ENCODE measurements at regions not wholly inside any gene's neighbourhood (a gene's known extent, or its start where the extent isn't known, plus 50 kb on each side); places are given as distances from the start of the nearest gene placed in this dataset.

DNA sequence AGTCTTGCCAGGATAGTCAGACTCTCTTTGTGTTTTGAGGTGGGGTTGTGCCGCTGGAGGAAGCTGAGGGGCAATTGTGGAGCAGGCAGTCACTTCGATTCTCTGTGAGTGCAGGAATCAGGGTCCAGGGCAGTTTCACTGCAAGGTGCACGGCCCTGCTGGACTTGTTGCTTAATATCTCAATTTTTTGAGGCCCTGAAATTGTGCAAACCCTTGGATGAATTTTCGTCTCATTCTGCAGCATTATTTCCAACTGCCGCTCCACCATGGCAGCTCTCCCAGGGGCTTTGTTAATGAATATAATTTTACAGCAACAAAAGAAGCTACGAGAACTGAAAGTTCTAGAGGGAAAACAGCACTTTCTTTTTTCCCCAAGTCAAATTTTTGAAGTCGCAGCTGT, 531.9 kb downstream of the QKI start:
- Histone ChIP-seq H3K4me3 (peak overlapping the region; percentile 7 to 38 (median 10)), H3K36me3 (no peaks in the 10 kb centered on the region), H3K9me3 (no peaks in the 10 kb centered on the region), H3K4me1 (peaks cover 0 to 62% (median 15%) of the 10 kb centered on the region in 4 donors), H3K27ac (peak overlapping the region; percentile 50 to 89 (median 78)), H3K27me3 (no peaks in the 10 kb centered on the region)
- WGBS, 2 donors, result 40% methylated on average over 7 of the region's 7 CpGs
- DNase-seq (ENCODE audit: low spot score in 2 of 2), result peak in 1 of 2 donors; percentile 56
- TF ChIP-seq POLR2A (IDR thresholded peaks at IDR 0.05) (peak in 1 of 2 donors; percentile 21), EP300 (IDR thresholded peaks at IDR 0.05) (peak in 1 of 2 donors; percentile 62)
- TF ChIP-seq, protein P1, sequence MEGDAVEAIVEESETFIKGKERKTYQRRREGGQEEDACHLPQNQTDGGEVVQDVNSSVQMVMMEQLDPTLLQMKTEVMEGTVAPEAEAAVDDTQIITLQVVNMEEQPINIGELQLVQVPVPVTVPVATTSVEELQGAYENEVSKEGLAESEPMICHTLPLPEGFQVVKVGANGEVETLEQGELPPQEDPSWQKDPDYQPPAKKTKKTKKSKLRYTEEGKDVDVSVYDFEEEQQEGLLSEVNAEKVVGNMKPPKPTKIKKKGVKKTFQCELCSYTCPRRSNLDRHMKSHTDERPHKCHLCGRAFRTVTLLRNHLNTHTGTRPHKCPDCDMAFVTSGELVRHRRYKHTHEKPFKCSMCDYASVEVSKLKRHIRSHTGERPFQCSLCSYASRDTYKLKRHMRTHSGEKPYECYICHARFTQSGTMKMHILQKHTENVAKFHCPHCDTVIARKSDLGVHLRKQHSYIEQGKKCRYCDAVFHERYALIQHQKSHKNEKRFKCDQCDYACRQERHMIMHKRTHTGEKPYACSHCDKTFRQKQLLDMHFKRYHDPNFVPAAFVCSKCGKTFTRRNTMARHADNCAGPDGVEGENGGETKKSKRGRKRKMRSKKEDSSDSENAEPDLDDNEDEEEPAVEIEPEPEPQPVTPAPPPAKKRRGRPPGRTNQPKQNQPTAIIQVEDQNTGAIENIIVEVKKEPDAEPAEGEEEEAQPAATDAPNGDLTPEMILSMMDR (IDR thresholded peaks at IDR 0.05), result no peak

DNA sequence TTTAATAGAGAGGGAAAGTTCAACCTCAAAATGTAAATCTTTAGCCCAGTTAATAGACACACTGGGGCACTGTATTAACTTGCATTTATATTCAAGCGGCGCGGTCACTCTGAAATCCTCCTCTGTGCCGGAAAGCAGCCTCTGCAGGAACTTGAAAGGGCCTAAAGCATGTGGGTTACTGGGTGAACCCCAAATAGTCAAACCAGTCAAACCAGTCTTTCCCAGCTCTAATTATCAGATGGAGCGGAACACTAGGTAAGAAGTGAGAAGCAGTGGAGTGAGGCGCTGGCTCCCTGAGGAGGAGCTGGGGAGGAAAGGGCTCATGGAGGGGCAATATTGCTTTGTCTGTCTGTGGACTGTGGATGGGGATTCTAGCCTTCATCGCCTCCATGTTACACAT, 531.3 kb downstream of the QKI start:
- Histone ChIP-seq H3K36me3 (no peaks in the 10 kb centered on the region), H3K9me3 (no peaks in the 10 kb centered on the region), H3K27me3 (no peaks in the 10 kb centered on the region), H3K27ac (peak overlapping the region; percentile 50 to 89 (median 78)), H3K4me1 (peaks cover 0 to 68% (median 19%) of the 10 kb centered on the region in 4 donors), H3K4me3 (peak overlapping the region in 2 of 4 donors; percentile 8 to 38)
- TF ChIP-seq POLR2A (IDR thresholded peaks at IDR 0.05) (no peak), EP300 (IDR thresholded peaks at IDR 0.05) (no peak)
- TF ChIP-seq, protein P1 (IDR thresholded peaks at IDR 0.05), result no peak
- 61 to 69% methylated on average over 7 of the region's 7 CpGs for WGBS, 2 donors
- no peak for DNase-seq (ENCODE audit: low spot score in 2 of 2)

DNA sequence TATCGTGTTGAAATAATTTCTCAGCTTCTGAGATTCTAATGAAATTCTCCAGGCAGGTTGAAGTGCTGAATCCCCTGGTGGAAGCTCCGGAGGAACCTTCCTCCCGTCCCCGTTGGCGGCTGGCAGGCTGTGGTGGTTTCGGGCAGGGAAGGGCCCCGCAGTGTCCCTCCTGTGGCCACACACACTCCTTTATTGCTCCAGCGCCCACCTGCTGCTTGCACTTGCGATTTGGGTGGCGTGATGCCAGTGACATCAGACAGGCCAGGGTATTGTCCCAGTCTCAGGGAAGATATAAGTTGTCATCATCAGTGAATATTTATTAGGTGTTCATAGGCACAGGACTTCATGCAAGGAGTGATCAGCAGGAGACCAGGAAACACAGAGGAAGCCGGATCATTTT, 530.4 kb downstream of the QKI start:
- peaks cover 0 to 69% (median 20%) of the 10 kb centered on the region in 4 donors for H3K4me1 ChIP-seq
- H3K27me3 ChIP-seq, result no peaks in the 10 kb centered on the region
- peak overlapping the region; percentile 31 to 89 (median 78) for H3K27ac ChIP-seq
- TF ChIP-seq EP300 (IDR thresholded peaks at IDR 0.05), result no peak
- TF ChIP-seq, protein P1 (IDR thresholded peaks at IDR 0.05), result peak in 1 of 5 experiments; percentile 13
- H3K9me3 ChIP-seq, result no peaks in the 10 kb centered on the region
- no peak for DNase-seq (ENCODE audit: low spot score in 2 of 2)
- WGBS, 2 donors, result 50 to 64% methylated on average over 11 of the region's 11 CpGs
- H3K36me3 ChIP-seq, result no peaks in the 10 kb centered on the region
- H3K4me3 ChIP-seq, result no peak overlapping the region

DNA sequence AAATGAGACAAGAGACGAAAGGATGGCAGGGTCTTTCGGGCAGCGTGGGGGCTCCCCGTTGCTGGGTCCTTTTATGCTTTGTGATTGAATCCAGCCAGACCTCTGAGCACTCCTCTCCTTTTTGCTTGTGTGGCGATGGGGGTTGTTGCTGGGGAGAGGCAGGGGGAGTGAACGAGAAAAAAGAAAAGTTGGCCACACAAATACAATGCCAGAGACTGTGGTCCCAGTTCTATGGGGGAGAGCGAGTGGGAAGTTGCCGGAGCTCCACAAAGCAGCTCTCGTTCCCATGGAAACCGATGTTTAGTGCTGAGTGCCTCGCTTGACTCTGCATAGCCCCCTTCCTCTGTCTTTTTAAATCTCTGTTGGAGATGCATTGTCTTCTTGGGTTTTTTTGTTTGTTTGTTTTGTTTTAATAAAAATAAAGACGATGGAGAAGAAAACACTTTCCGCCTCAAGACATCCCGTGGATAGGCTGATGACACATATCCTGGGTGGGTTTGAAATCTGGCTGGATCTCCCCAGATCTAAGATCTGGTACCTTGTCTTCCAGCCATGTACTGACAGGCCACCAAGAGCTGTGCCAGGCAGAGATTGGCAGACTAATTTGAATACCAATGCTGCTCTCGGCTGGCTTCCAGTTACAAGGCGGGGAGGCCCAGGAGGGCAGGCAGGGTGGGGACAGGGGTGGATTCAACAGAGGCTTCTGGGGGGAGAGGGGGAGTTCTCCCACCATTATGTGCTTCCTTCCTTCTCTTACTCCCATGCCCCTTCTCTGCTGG, 529.3 kb downstream of the QKI start:
- Histone ChIP-seq H3K9me3 (no peaks in the 10 kb centered on the region), H3K4me3 (peak overlapping the region in 3 of 4 donors; percentile 12 to 38 (median 15)), H3K27me3 (no peaks in the 10 kb centered on the region), H3K4me1 (peaks cover 0 to 69% (median 20%) of the 10 kb centered on the region in 4 donors), H3K36me3 (no peaks in the 10 kb centered on the region), H3K27ac (peak overlapping the region; percentile 22 to 89 (median 78))
- WGBS, 2 donors, result 18 to 22% methylated on average over 16 of the region's 16 CpGs
- DNase-seq (ENCODE audit: low spot score in 2 of 2), result no peak
- TF ChIP-seq POLR2A (IDR thresholded peaks at IDR 0.05), result no peak
- peak in 1 of 2 donors; percentile 24 for TF ChIP-seq EP300 (IDR thresholded peaks at IDR 0.05)

DNA sequence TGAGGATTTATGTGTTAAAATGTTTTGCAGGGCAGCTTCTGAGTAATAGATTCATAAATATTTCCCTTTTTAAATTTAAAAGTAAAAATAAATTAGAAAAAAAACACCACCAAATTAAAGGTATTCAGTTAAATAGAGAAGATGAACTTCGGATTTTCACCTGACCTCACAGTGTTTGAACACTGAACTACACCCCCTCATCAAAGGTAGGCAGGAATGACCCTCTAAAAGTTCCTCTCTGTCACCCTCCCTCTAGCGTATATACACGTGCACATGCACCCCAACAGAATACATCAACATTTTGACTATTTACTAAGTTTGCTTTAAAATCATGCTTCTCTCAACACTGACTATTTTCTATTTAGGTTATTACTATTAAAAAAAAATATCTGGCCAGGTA, 528.3 kb downstream of the QKI start:
- no peaks in the 10 kb centered on the region for H3K27me3 ChIP-seq
- H3K4me1 ChIP-seq, result peaks cover 0 to 69% (median 20%) of the 10 kb centered on the region in 4 donors
- H3K4me3 ChIP-seq, result no peak overlapping the region
- TF ChIP-seq EP300 (IDR thresholded peaks at IDR 0.05), result no peak
- no peak for TF ChIP-seq POLR2A (IDR thresholded peaks at IDR 0.05)
- TF ChIP-seq, protein P1 (IDR thresholded peaks at IDR 0.05), result no peak
- 55 to 60% methylated on average over 3 of the region's 3 CpGs for WGBS, 2 donors
- no peaks in the 10 kb centered on the region for H3K36me3 ChIP-seq
- H3K27ac ChIP-seq, result peak overlapping the region; percentile 22 to 89 (median 78)
- no peak for DNase-seq (ENCODE audit: low spot score in 2 of 2)
- H3K9me3 ChIP-seq, result no peaks in the 10 kb centered on the region

Data from tibial nerve (tissue), 4 donors.